Spleen (tissue), 11 donors: ENCODE measurements at regions not wholly inside any gene's neighbourhood (a gene's known extent, or its start where the extent isn't known, plus 50 kb on each side); places are given as distances from the start of the nearest gene placed in this dataset.
"Not testable (repeated sequence)": the region's sequence is repeated elsewhere in the genome, so short reads cannot be mapped to it uniquely, and the experiment has no call there.

Source experiments
- DNase-seq: peaks from one replicate; pipeline ENCODE4 v3.0.0-alpha.2; 2020
- H3K27ac ChIP-seq, 8 donors: fragments of 200-600 bp; sonication (generic) in 7 of 8; 1 replicate in 4 of 8; 2 replicates in 4 of 8; pipeline versions ENCODE4 v1.5.0 to v1.8.0; 2016 to 2021; ENCODE audit warnings: inconsistent platforms in 4 of 8, mild to moderate bottlenecking in 4 of 8, moderate library complexity in 1 of 8
- H3K27me3 ChIP-seq, 7 donors: fragments of 200-600 bp; sonication (generic) in 6 of 7; replicated peaks in 1 of 7; 1 replicate in 4 of 7; 2 replicates in 3 of 7; pipeline versions ENCODE4 v1.5.0 to v1.8.0; 2016 to 2021; ENCODE audit warnings: inconsistent platforms in 3 of 7, mild to moderate bottlenecking in 1 of 7
- H3K36me3 ChIP-seq, 6 donors: fragments of 200-600 bp; sonication (generic) in 5 of 6; 1 replicate in 4 of 6; 2 replicates in 2 of 6; pipeline versions ENCODE4 v1.5.0 to v1.8.0; 2016 to 2021; ENCODE audit warnings: inconsistent platforms in 2 of 6
- H3K4me1 ChIP-seq, 6 donors: fragments of 200-600 bp; sonication (generic) in 5 of 6; 1 replicate in 3 of 6; 2 replicates in 3 of 6; pipeline versions ENCODE4 v1.5.0 to v1.8.0; 2016 to 2021; ENCODE audit warnings: inconsistent platforms in 3 of 6
- H3K4me3 ChIP-seq, 8 donors: fragments of 200-600 bp; sonication (generic) in 7 of 8; 1 replicate in 4 of 8; 2 replicates in 4 of 8; pipeline versions ENCODE4 v1.5.0 to v1.8.0; 2016 to 2021; ENCODE audit warnings: inconsistent platforms in 4 of 8, mild to moderate bottlenecking in 4 of 8, moderate library complexity in 2 of 8
- H3K9me3 ChIP-seq, 8 donors: fragments of 200-600 bp; sonication (generic) in 7 of 8; 1 replicate in 4 of 8; 2 replicates in 4 of 8; pipeline versions ENCODE4 v1.5.0 to v1.8.0; 2016 to 2021; ENCODE audit warnings: inconsistent platforms in 4 of 8
- POLR2A ChIP-seq, 3 donors: fragments of 450-650 bp; IDR thresholded peaks; one replicate each; pipeline ENCODE4 v1.5.1; 2017; ENCODE audit warnings: antibody characterized with exemption in 3 of 3, mild to moderate bottlenecking in 1 of 3
- POLR2AphosphoS5 ChIP-seq, 3 donors: sonication (generic); formaldehyde crosslinking; IDR thresholded peaks; one replicate each; pipeline ENCODE4 v1.5.1; 2017; ENCODE audit warnings: antibody characterized with exemption in 3 of 3
- WGBS, 5 donors: extraction: QIAGEN DNeasy Blood & Tissue Kit in 3 of 5; methylation state at CpG; one replicate each; pipeline versions ENCODE4 v1.1.5 to v1.1.7; 2013 to 2018; 5-methylcytosine and 5-hydroxymethylcytosine counted together
- intact Hi-C: fragments of 100-400 bp; cut with DNase I; formaldehyde crosslinking; loops from one replicate; pipeline ENCODE4 v1.15.0; 2023; ENCODE audit warnings: low total_unique reads
- TF ChIP-seq, protein P1 (sequence below), 11 experiments: fragments of 200-600 bp in 7 of 11; fragments of 450-650 bp in 4 of 11; sonication (generic) in 4 of 11; IDR thresholded peaks in 8 of 11; conservative IDR thresholded peaks in 3 of 11; 1 replicate in 7 of 11; 2 replicates in 4 of 11; pipeline versions ENCODE4 v1.4.0 to v1.8.0; 2016 to 2021; ENCODE audit warnings: antibody characterized with exemption in 11 of 11, inconsistent platforms in 4 of 11, mild to moderate bottlenecking in 1 of 11
- donor health status: healthy with polysubstance abuse.
- donor health status: DM: no; HTN: no; CAD: no; lungs with moderate emphysema.
- donor health status: DM: no; HTN: no; CAD: no.
- donor health status: Bipolar disorder and iron deficiency.
- donor health status: healthy.
- donor health status: DM: no; HTN: no; CAD: no.
- donor health status: DM: yes; HTN: yes; CAD: no.

- no peak for DNase-seq
- WGBS, 5 donors: 60 to 79% (median 64%) methylated on average over 3 of the region's 3 CpGs
- Histone ChIP-seq H3K4me1 (no peaks in the 10 kb centered on the region), H3K36me3 (no peaks in the 10 kb centered on the region), H3K4me3 (no peak overlapping the region), H3K27ac (no peak overlapping the region), H3K27me3 (no peaks in the 10 kb centered on the region), H3K9me3 (peaks cover 0 to 15% (median 0%) of the 10 kb centered on the region in 8 donors)
- intact Hi-C loops: no loop called here
- TF ChIP-seq POLR2AphosphoS5 (IDR thresholded peaks at IDR 0.05) (no peak), POLR2A (IDR thresholded peaks at IDR 0.05) (no peak)
- TF ChIP-seq, protein P1, sequence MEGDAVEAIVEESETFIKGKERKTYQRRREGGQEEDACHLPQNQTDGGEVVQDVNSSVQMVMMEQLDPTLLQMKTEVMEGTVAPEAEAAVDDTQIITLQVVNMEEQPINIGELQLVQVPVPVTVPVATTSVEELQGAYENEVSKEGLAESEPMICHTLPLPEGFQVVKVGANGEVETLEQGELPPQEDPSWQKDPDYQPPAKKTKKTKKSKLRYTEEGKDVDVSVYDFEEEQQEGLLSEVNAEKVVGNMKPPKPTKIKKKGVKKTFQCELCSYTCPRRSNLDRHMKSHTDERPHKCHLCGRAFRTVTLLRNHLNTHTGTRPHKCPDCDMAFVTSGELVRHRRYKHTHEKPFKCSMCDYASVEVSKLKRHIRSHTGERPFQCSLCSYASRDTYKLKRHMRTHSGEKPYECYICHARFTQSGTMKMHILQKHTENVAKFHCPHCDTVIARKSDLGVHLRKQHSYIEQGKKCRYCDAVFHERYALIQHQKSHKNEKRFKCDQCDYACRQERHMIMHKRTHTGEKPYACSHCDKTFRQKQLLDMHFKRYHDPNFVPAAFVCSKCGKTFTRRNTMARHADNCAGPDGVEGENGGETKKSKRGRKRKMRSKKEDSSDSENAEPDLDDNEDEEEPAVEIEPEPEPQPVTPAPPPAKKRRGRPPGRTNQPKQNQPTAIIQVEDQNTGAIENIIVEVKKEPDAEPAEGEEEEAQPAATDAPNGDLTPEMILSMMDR (IDR thresholded peaks at IDR 0.05 in 8 of 11, conservative IDR thresholded peaks at IDR 0.05 in 3 of 11): no peak
These were observed 411.6 kb downstream of the NEBL start for GRCh38 chr10:20485554-20485953.

- Histone ChIP-seq H3K36me3 (no peaks in the 10 kb centered on the region), H3K27ac (no peak overlapping the region), H3K27me3 (no peaks in the 10 kb centered on the region), H3K9me3 (peaks cover 0 to 15% (median 0%) of the 10 kb centered on the region in 8 donors), H3K4me1 (no peaks in the 10 kb centered on the region), H3K4me3 (no peak overlapping the region)
- DNase-seq: no peak
- intact Hi-C loops: no loop called here
- TF ChIP-seq POLR2A (IDR thresholded peaks at IDR 0.05) (no peak), POLR2AphosphoS5 (IDR thresholded peaks at IDR 0.05) (no peak)
- TF ChIP-seq, protein P1 (IDR thresholded peaks at IDR 0.05 in 8 of 11, conservative IDR thresholded peaks at IDR 0.05 in 3 of 11): no peak
- WGBS, 5 donors: 77 to 86% (median 82%) methylated on average over 2 of the region's 2 CpGs
These were observed 416.1 kb downstream of the NEBL start for GRCh38 chr10:20481054-20481453.

DNA sequence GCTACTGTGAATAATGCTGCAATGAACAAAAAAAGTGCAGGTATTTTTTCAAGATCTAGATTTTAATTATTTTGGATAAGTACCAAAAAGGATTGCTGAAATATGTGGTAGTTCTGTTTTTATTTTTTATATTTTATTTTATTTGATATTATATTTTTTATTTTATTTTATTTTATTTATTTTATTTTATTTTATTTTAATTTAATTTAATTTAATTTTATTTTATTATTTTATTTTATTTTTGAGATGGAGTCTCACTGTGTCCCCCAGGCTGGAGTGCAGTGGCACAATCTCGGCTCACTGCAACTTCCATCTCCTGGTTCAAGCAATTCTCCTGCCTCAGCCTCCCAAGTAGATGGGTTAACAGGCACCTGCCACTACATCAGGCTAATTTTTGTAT lies 416.5 kb downstream of the NEBL start:
- H3K4me1 ChIP-seq, H3K27me3 ChIP-seq, DNase-seq, H3K4me3 ChIP-seq, H3K36me3 ChIP-seq, H3K27ac ChIP-seq, intact Hi-C loops: not testable (repeated sequence)
- H3K9me3 ChIP-seq: peaks cover 0 to 15% (median 0%) of the 10 kb centered on the region in 8 donors
- WGBS, 5 donors: 92 to 100% (median 96%) methylated on average over 1 of the region's 1 CpG

GRCh38 chr10:20474064-20474463 lies 423.0 kb downstream of the NEBL start:
- DNase-seq: no peak
- Histone ChIP-seq H3K9me3 (peaks cover 0 to 3% (median 0%) of the 10 kb centered on the region in 8 donors), H3K27me3 (no peaks in the 10 kb centered on the region), H3K4me3 (no peak overlapping the region), H3K4me1 (no peaks in the 10 kb centered on the region), H3K36me3 (no peaks in the 10 kb centered on the region), H3K27ac (no peak overlapping the region)
- TF ChIP-seq POLR2A (IDR thresholded peaks at IDR 0.05) (no peak), POLR2AphosphoS5 (IDR thresholded peaks at IDR 0.05) (no peak)
- TF ChIP-seq, protein P1 (IDR thresholded peaks at IDR 0.05 in 8 of 11, conservative IDR thresholded peaks at IDR 0.05 in 3 of 11): no peak
- 18 to 24% (median 22%) methylated on average over 2 of the region's 2 CpGs for WGBS, 5 donors
- intact Hi-C loops: no loop called here
